DMS 273 (cell line): ENCODE measurements at regions not wholly inside any gene's neighbourhood (a gene's known extent, or its start where the extent isn't known, plus 50 kb on each side); places are given as distances from the start of the nearest gene placed in this dataset.
"Not testable (repeated sequence)": the region's sequence is repeated elsewhere in the genome, so short reads cannot be mapped to it uniquely, and the experiment has no call there.

Experiments used
- DNase-seq: peaks from one replicate; lab custom pipeline; 2025; ENCODE audit not compliant: unreplicated experiment; lab: John Stamatoyannopoulos, UW

DNA sequence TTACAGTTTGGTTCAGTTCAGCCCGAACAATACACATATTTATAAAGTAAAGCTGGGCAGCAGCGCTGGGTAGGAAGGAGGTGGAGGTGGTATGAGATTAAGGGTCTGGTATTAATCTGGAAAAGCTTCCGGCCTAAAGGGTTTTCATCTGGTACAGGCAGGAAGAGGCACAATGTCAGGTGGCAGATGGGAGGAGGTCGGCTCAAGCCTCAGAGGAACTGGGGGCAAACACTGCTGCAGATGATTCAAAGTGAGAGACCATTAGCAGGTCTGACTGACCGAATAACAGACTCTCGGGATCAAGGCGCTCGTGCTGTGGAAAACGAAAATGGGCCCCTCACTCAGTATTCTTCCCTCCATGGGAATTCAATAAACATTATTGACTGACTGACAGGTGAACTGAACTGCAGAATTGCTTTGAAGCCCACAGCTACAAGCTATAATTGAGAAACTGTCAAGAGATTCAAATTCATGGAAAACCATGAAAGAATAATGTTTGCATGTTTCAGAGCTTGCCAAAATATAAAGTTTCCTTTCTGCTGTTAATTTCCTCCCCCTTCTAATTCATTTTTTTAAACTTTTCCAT lies 75.3 kb downstream of the TMEM167A start:
- no peak for DNase-seq

DNA sequence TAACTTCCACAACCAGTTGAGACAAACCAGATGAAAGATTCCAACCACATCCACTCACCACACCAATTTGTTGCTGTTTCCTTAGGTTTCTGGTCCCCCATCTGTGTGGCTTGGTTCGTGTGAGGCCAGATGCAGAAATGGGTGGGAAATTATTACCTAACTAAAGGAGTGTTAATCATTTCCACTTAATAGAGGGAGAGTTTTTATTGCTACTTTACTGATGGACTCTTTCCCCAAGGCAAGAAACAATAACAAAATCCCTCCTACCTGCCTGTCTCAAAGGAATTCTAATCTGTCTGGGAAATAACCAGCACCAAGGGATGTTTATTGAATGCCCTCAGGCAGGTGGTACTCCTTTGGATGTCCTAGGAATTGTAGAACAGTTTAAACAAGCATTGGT lies 76.3 kb downstream of the TMEM167A start:
- DNase-seq = no peak

DNA sequence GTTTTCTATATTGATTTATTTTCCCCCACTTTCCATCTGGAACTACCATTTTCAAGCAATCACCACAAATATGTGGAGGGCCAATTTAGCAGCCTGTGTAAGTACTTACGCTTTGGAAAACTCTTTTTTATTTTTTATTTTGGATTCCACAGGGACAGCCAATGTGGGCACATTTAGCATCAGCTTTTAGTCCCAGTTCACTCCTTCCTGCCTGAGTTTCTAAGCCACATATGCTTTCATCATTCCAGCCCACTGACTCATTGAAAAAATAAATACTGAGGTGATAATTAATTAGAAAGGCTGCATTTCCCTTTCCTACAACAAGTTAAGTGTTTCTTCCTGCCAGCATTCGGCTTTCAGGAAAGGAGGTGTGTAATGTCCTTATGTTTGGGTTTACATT lies 76.8 kb downstream of the TMEM167A start:
- DNase-seq = no peak

DNA sequence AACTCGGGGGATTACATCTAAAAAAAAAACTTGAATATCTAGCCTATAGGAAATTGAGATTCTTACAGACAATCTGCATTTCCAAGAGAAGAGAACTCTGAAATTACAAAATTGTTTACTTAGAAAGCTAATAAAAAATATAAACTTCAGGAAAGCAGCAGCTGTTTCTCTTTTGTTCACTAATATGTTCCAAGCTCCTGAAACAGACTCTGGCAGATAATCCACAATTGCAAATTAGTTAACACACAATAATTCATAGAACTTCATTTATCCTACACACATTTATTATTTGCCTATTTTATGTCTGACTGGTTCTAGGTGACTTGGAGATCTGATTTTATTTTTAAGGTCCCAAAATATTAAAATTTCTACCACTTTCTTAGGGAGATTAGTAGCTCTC lies 83.8 kb downstream of the TMEM167A start:
- DNase-seq = no peak

DNA sequence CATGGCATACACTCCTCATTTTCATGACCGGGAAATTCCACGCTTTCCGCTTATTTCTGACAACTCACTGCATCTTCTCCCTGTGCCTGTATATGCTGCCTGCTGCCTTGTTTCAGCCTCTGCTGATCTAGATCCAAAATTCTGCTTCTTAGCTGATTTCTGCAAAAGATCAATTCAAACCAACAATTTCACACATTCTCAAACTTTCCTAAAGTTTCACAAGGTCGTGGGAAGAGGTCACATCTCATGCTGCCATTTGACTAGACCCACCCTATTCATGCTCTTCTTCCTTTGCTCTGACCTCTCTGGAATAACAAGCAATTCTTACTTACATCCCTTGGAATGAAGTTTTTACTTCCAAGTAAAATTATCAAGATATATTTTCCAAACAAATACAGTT lies 84.5 kb downstream of the TMEM167A start:
- no peak for DNase-seq

DNA sequence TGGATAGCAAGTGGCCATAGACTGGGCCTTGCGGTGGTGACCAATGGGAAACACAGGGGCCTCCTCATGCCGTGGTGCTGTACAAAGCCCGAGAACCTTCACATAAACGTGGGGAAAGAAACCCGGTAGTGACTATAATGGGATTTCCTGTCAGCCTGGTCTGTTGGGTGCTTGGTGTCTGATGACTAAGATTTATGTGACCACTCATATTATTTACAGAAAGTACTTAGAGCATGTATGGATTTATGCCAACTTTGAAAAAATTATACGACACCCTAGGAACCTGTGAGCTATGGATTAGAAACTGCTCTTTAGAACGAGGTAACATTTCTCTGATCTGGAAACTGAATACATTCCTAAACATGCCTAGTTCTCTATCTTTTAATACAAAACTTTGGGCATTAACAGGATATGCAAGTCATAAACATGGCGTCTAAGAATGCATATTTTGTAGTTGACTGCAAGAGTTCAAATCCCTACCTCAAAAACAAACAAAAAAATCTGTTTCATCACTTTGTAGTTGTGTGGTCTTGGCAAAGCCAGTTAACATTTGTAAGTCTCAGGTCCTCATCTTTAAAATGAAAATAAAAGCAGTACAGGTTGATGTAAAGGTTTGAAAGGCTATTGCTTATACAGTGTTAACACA lies 85.4 kb downstream of the TMEM167A start:
- DNase-seq = no peak

DNA sequence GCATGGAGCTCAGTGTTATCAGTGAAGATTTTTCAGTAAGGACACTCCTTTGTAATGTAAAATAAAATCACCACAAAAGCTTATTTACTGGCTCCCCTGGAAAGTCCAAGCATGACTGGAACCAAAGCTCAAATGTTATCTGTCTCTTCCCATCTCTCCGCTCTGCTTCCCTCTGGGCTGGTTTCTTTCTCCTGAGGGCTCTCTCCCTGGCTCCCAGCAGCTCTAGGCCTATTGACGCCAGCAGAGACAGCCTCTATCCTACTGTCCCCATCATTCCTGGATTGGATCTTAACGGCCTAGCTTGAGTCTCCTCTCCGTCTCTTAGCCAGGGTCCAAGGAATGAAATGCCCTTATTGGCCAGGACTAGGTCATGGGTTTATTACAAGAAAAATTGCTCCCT lies 86.1 kb downstream of the TMEM167A start:
- no peak for DNase-seq

DNA sequence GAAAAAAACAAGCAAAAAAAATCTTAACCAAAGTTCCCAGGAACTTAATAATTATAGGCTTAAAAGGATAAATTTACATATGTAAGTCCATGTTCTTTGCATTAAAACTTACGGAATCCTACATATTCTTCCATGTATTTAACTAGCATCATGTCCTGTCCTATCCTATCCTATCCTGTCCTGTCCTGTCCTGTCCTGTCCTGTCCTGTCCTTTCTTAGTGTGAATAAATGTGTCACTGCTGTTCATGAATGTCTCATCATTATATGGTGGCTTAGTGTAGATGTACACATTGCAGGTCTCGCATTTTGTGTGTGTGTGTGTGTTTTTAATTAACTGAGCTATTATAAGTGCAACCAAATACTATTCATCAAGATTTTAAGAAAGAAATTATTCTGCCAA lies 90.0 kb downstream of the TMEM167A start:
- no peak for DNase-seq

DNA sequence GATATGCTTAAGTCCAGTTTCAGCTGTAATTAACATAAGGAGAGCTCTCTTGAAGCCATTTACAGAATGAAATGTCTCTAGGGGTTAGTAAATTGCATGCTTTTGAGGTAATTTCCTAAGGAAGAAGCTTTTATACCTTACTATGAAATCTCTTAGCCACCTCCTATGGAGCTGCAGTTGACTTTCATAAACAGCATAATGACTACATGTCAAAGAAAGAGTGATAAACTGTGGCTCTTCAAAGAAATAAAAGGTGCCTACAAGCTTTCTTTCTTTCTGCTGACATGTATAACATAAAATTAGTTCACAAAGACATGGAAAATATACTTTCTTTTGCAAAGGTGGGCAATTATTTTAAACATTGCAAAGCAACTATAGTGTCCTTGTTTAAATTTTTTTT lies 90.8 kb downstream of the TMEM167A start:
- no peak for DNase-seq

DNA sequence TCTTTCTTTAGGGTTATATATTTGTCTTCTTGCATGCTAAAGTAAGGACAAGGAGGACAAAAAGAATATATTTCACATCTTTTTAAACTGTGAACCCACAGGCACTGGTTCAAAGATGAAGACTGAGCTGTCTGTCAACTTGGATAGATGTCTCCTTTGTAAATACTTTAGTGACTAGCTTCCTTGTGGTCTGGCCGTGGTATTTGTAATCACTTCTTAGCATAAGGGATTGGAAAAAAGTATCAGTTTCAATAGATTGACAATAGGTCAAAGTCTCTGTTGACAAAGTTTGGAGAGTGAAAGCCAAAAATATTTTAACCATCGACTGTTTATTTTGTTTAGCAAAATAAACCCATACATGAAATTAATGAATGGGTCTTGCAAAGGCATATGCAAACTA lies 91.4 kb downstream of the TMEM167A start:
- DNase-seq = no peak

DNA sequence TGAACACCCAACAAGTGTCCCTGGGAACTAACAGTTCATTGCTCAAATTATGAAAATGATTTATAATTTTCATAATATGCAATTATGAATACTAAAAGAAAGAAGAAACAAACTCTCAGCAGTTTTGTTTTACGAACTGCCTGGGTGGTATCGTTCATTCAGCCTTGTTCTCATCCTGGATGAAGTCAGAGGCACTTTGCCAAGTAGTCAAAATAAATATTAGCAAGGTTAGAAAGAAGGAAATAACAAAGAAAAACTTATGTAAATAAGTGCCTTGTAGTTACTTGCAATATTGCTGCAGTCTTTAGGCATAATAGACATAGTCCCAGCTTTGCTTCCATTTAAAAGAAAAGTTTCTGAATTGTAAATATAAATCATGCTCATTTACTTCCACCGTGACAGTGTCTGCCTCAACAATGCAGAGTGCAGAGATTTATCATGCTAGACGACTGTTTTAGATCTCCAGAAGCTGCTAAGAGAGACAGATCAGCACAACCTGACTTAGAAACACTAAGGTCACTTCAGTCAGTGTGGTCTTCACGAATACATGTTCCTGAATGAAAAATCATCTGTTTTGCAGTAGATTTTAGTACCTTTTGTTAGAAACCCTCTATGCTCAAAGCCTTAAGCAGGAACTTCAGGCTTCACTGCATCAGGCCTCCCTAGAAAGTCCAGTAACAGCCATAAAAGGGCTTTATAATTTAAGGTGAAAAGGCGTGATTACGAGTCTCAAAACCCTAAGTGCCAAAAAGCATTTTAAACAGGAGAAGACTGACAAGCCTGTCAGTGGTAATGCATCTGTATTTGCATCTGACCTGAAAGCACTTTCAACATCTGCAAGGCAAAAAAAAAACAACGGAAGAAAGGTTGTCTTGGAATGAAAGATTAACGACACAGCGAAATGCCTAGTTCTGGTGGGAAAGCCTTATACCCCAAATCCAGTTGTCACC lies 92.1 kb downstream of the TMEM167A start:
- no peak for DNase-seq

DNA sequence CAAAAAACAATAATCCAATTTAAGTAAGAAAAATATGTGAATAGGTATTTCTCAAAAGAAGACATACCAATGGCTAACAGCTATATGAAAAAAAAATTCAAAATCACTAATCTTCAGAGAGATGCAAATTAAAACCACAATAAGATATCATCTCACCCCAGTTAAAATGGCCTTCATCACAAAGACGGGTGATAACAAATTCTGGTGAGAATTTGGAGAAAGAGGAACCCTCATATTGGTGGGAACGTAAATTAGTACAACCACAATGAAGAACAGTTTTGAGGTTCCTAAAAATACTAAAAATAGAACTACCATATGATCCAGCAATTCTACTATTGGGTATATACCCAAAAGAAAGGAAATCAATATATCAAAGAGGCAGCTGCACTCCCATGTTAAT lies 94.3 kb downstream of the TMEM167A start:
- no peak for DNase-seq

DNA sequence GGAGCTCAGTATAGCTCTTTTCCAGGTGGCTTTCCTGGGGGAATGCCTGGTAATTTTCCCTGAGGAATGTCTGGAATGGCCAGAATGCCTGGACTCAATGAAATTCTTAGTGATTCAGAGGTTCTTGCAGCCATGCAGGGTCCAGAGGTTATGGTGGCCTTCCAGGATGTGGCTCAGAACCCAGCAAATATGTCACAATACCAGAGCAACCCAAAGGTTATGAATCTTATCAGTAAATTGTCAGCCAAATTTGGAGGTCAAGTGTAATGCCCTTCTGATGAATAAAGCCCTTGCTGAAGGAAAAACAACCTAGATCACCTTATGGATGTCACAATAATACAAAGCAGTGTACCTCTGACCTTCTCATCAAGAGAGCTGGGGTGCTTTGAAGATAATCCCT lies 100.3 kb downstream of the TMEM167A start:
- not testable (repeated sequence) for DNase-seq

DNA sequence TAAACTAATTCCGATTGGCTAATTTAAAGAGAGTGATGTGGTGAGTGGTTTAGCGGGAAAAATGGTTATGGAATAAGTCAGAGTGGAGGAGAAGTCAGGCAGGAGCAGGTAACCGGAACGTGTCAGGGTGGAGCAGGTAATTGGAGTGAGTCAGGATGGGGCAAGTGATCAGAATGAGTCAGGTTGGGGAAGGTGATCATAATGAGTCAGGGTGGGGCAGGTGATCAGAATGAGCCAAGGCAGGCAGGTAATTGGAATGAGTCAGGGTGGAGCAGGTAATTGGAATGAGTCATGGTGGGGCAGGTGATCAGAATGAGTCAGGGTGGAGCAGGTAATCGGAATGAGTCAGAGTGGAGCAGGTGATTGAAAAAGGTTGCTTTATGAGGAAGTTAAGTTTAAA lies 101.4 kb downstream of the TMEM167A start:
- DNase-seq = no peak

DNA sequence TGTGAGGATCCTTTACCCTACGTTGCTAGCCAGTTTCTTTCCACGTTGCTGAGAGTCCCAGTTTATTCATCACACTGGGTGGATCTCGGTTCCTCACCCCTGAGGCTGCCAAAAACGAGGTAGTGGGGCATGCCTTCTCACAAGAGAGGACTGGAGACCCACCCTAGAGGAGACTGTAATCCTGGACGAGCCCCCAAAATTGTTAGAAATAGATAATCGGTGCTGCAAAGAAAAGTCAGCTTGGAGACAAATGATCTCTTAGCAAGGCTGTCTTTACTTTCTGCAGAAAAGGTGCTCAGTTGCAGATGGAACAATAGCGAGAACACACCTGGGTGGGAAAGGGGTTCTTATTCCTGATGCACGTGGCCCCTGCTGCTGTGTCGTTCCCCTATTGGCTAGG lies 101.8 kb downstream of the TMEM167A start:
- no peak for DNase-seq

DNA sequence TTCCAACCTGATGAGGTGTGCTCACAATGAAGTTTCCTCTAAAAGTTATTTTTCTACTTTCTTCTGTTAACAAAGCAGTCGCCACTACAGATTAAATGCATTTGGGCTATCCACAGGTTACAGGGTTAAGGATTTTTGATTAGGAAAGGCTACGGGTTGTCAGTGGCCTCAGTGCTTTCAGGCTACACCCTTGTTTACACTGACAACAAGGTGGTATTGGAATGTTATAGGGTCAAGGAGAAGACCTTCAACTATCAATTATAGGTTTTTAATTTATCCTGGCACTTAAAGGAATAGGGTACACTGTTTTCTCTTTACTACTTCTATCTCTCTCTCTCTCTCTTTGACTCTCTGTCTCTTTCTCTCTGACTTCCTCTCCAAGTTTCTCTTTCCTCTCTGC lies 102.8 kb downstream of the TMEM167A start:
- DNase-seq = not testable (repeated sequence)

DNA sequence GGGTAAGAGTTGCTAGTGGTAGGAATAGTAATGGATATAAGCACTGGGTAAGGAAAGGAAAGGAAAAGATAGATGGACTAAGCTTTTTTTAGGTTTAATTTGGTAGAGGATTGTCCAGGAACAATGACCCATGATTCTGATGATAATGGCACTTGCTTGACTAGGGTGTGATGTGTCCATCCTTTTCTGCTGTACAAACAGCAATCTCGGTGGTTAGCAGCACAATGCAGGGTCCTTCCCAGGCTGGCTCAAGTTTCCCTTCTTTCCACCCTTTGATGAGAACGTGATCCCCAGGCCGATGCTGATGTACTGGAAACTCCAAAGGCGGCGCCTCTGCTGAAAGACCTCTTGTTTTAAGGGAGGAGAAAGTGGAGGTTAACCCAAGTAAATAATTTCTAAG lies 105.3 kb downstream of the TMEM167A start:
- DNase-seq = no peak

DNA sequence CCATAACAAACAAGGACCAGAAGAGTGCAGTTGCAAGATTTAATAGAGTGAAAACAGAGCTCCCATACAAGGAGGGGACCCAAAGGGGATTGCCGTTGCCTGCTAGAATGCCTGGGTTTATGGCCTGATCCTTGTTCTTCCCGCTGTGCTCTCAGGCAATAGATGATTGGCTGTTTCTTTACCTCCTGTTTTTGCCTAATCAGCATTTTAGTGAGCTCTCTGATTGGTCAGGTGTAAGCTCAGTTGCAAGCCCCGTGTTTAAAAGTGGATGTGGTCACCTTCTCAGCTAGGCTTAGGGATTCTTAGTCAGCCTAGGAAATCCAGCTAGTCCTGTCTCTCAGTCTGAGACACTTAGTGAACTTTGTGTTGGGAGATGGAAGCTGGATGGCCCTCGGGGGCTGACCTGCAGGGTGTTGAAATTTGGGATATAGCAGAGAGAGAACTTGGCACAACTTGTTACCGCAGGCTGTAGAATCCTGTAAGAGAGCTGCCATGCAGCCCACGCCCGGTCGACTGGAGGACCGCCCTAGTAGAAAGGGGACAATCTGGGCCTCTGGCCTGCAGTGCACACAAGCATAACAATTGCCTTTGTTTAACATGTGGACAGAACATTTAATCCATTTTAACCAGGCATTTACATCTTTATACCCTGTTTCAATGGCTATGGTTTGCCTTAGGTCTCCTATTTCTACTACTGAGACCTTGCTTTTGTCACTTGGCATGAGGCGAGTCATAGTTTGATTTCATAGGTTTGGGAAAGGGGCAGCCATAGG lies 106.0 kb downstream of the TMEM167A start:
- not testable (repeated sequence) for DNase-seq

DNA sequence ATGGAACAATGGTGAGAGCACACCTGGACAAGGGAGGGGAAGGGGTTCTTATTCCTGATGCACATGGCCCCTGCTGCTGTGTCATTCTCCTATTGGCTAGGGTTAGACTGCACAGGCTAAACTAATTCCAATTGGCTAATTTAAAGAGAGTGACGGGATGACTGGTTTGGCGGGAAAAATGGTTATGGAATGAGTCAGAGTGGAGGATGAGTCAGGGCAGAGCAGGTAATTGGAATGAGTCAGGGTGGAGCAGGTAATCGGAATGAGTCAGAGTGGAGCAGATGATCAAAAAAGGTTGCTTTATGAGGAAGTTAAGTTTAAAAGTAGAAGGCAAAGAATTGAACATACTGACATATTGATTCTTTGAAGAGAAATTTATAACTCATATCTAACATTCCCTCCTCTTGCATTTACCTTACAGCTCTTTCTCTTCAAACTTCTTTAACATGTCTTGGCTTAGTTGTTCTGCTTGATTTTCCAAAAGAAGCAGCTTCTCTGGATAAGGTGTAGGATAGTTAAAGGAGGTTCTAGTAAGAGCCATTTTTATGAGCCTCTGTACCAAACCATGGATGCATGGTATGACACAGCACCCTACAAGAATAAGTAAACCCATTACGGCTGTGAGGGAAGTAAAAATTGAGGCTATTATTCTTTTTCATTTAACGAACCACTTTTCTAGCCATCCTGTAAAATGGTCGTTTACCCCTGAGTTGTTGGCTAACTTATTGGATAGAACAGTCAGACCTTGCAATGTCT lies 107.8 kb downstream of the TMEM167A start:
- DNase-seq = not testable (repeated sequence)

DNA sequence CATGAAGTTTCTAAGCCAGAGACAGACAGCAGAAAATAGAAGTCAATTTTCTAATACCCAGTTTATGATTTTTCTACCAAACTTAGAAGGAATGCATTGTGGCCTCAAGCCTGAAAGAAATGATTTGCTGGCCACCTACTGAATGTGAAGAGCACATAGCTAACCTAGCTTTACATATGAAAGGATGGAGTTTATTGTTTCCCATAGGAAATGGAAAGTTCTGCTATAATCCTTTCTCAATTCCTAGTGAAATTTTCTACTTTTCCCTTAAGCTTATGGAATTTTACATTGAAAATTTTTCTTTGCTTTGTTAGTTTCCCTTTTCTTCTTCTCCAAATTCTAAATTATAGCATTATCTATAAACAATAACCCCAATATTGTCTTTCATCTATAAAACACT lies 110.1 kb downstream of the TMEM167A start:
- no peak for DNase-seq

DNA sequence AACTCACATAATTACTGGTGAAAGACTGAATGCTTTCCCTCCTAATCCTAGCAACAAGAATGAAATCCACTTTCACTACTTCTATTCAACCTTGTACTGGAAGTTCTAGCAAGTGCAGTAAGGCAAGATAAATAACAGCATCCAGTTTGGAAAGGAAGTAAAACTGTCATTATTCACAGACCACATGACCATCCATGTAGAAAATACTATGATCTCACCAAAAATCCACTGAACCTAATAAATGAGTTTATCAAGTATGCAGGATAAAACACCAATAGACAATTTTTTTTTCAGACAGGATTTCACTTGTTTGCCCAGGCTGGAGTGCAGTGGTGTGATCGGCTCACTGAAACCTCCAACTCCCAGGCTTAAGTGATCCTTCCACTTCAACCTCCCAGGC lies 117.7 kb downstream of the TMEM167A start:
- no peak for DNase-seq
